Calu3 (cell line): ENCODE measurements at regions not wholly inside any gene's neighbourhood (a gene's known extent, or its start where the extent isn't known, plus 50 kb on each side); places are given as distances from the start of the nearest gene placed in this dataset.

ENCODE experiments used
- BruUV-seq: library from RNA; stranded (reverse); fragments of 400-500 nt; replicated peaks from 2 replicates; lab custom pipeline; 2021; lab: Mats Ljungman, UMichigan
- CTCF ChIA-PET: fragments of 300-600 bp; sonication (Branson Sonifier 250); formaldehyde crosslinking; loops from one replicate; lab custom pipeline; 2022; ENCODE audit warnings: antibody characterized with exemption; lab: Charles Lee
- DNase-seq: peaks from one replicate; pipeline ENCODE4 v3.0.0; 2022
- H3K27ac Mint-ChIP-seq: one replicate; pipeline ENCODE4 v1.8.0; 2022; ENCODE audit warnings: mixed read lengths; ENCODE audit not compliant: unreplicated experiment
- H3K27me3 Mint-ChIP-seq: one replicate; pipeline ENCODE4 v1.8.0; 2022; ENCODE audit warnings: mixed read lengths; ENCODE audit not compliant: unreplicated experiment
- H3K36me3 Mint-ChIP-seq: one replicate; pipeline ENCODE4 v1.8.0; 2022; ENCODE audit warnings: mild to moderate bottlenecking, moderate library complexity, mixed read lengths; ENCODE audit not compliant: insufficient read depth, unreplicated experiment
- H3K4me1 Mint-ChIP-seq: one replicate; pipeline ENCODE4 v1.8.0; 2022; ENCODE audit warnings: mild to moderate bottlenecking, low read depth, mixed read lengths; ENCODE audit not compliant: unreplicated experiment
- H3K4me3 Mint-ChIP-seq: one replicate; pipeline ENCODE4 v1.8.0; 2022; ENCODE audit warnings: mild to moderate bottlenecking, low read depth, moderate library complexity, mixed read lengths; ENCODE audit not compliant: unreplicated experiment
- H3K9me3 Mint-ChIP-seq: one replicate; pipeline ENCODE4 v1.8.0; 2022; ENCODE audit warnings: low read depth, mixed read lengths; ENCODE audit not compliant: unreplicated experiment
- CTCF ChIP-seq: fragments of 200-600 bp; IDR thresholded peaks from one replicate; pipeline ENCODE4 v1.8.0; 2022; ENCODE audit warnings: antibody characterized with exemption; ENCODE audit not compliant: unreplicated experiment
- intact Hi-C: fragments of 100-400 bp; cut with micrococcal nuclease; formaldehyde crosslinking; loops from one replicate; pipeline ENCODE4 v1.10.0; 2022; ENCODE audit not compliant: unreplicated experiment

- Mint-ChIP-seq H3K9me3 (peaks cover 5% of the 10 kb centered on the region), H3K4me1 (no peaks in the 10 kb centered on the region), H3K36me3 (no peaks in the 10 kb centered on the region), H3K27ac (no peak overlapping the region), H3K27me3 (peaks cover 71% of the 10 kb centered on the region), H3K4me3 (no peak overlapping the region)
- no peak for DNase-seq
- intact Hi-C loops: no loop called here
- CTCF ChIA-PET: interaction anchor here (0.7 kb wide), 2 partner anchors 9 to 845 kb away, joined by 3 to 4 read pairs; no protein-coding TSS in a partner anchor
- BruUV-seq: no TSS peak
- no peak for TF ChIP-seq CTCF
These were observed 242.8 kb upstream of the SP4 start for GRCh38 chr7:21184942-21185652.

GRCh38 chr7:21185653-21186265, 242.1 kb upstream of the SP4 start:
- H3K27me3 Mint-ChIP-seq: peaks cover 67% of the 10 kb centered on the region
- H3K4me3 Mint-ChIP-seq: no peak overlapping the region
- BruUV-seq: no TSS peak
- H3K27ac Mint-ChIP-seq: no peak overlapping the region
- DNase-seq: no peak
- no peak for TF ChIP-seq CTCF
- intact Hi-C loops: no loop called here
- H3K36me3 Mint-ChIP-seq: no peaks in the 10 kb centered on the region
- H3K9me3 Mint-ChIP-seq: peaks cover 5% of the 10 kb centered on the region
- CTCF ChIA-PET: interaction anchor here (0.7 kb wide), 2 partner anchors 108 to 115 kb away, joined by 3 read pairs; no protein-coding TSS in a partner anchor
- H3K4me1 Mint-ChIP-seq: no peaks in the 10 kb centered on the region

- peaks cover 50% of the 10 kb centered on the region for H3K27me3 Mint-ChIP-seq
- H3K4me3 Mint-ChIP-seq: no peak overlapping the region
- CTCF ChIA-PET: no interaction called here
- no peak for DNase-seq
- peaks cover 3% of the 10 kb centered on the region for H3K9me3 Mint-ChIP-seq
- no peaks in the 10 kb centered on the region for H3K36me3 Mint-ChIP-seq
- TF ChIP-seq CTCF: no peak
- BruUV-seq: no TSS peak
- H3K27ac Mint-ChIP-seq: no peak overlapping the region
- intact Hi-C loops: no loop called here
- H3K4me1 Mint-ChIP-seq: peaks cover 7% of the 10 kb centered on the region
These were observed 236.4 kb upstream of the SP4 start for GRCh38 chr7:21191321-21192073.

GRCh38 chr7:21192657-21193056, 235.2 kb upstream of the SP4 start:
- no peak for TF ChIP-seq CTCF

More at GRCh38 chr7:21192657-21193056, 235.2 kb upstream of the SP4 start:
- no peak overlapping the region for H3K4me3 Mint-ChIP-seq
- peaks cover 50% of the 10 kb centered on the region for H3K27me3 Mint-ChIP-seq
- H3K27ac Mint-ChIP-seq: no peak overlapping the region
- CTCF ChIA-PET: no interaction called here
- H3K9me3 Mint-ChIP-seq: peaks cover 3% of the 10 kb centered on the region
- no TSS peak for BruUV-seq
- H3K4me1 Mint-ChIP-seq: peaks cover 7% of the 10 kb centered on the region
- intact Hi-C loops: no loop called here
- no peaks in the 10 kb centered on the region for H3K36me3 Mint-ChIP-seq
- DNase-seq: no peak
